ENCODE measurements at regions not wholly inside any gene's neighbourhood (a gene's known extent, or its start where the extent isn't known, plus 50 kb on each side); places are given as distances from the start of the nearest gene placed in this dataset.
"Not testable (repeated sequence)": the region's sequence is repeated elsewhere in the genome, so short reads cannot be mapped to it uniquely, and the experiment has no call there.

- DNase-seq, result no peak
These were observed 213.8 kb upstream of the FGF13 start for GRCh38 chrX:138925330-138925729.

- DNase-seq, result no peak
These were observed 212.3 kb upstream of the FGF13 start for GRCh38 chrX:138923805-138924204.

GRCh38 chrX:138921031-138921430, 209.5 kb upstream of the FGF13 start:
- no peak for DNase-seq

- DNase-seq, result no peak
These were observed 206.3 kb upstream of the FGF13 start for GRCh38 chrX:138917781-138918180.

GRCh38 chrX:138914767-138915166, 203.2 kb upstream of the FGF13 start:
- no peak for DNase-seq

- DNase-seq, result no peak
These were observed 197.1 kb upstream of the FGF13 start for GRCh38 chrX:138908577-138908976.

- no peak for DNase-seq
These were observed 186.3 kb upstream of the FGF13 start for GRCh38 chrX:138897621-138898492.

- DNase-seq, result no peak
These were observed 179.0 kb upstream of the FGF13 start for GRCh38 chrX:138890491-138890890.

- no peak for DNase-seq
These were observed 177.6 kb upstream of the FGF13 start for GRCh38 chrX:138889149-138889548.

- no peak for DNase-seq
These were observed 175.3 kb upstream of the FGF13 start for GRCh38 chrX:138886769-138887168.

GRCh38 chrX:138885886-138886285, 174.4 kb upstream of the FGF13 start:
- no peak for DNase-seq

- DNase-seq, result not testable (repeated sequence)
These were observed 168.8 kb upstream of the FGF13 start for GRCh38 chrX:138880293-138880692.

GRCh38 chrX:138877746-138878145, 166.2 kb upstream of the FGF13 start:
- no peak for DNase-seq

GRCh38 chrX:138875472-138875871, 164.0 kb upstream of the FGF13 start:
- no peak for DNase-seq

- DNase-seq, result no peak
These were observed 162.9 kb upstream of the FGF13 start for GRCh38 chrX:138874271-138874935.

GRCh38 chrX:138873640-138874039, 162.1 kb upstream of the FGF13 start:
- DNase-seq, result not testable (repeated sequence)

- DNase-seq, result no peak
These were observed 161.0 kb upstream of the FGF13 start for GRCh38 chrX:138872537-138872936.

GRCh38 chrX:138871739-138872138, 160.2 kb upstream of the FGF13 start:
- DNase-seq, result no peak

- DNase-seq, result no peak
These were observed 155.1 kb upstream of the FGF13 start for GRCh38 chrX:138866643-138867042.

GRCh38 chrX:138865093-138865649, 153.7 kb upstream of the FGF13 start:
- no peak for DNase-seq

- DNase-seq, result no peak
These were observed 147.9 kb upstream of the FGF13 start for GRCh38 chrX:138859421-138859820.

GRCh38 chrX:138858951-138859350, 147.4 kb upstream of the FGF13 start:
- DNase-seq, result no peak

- no peak for DNase-seq
These were observed 146.9 kb upstream of the FGF13 start for GRCh38 chrX:138858438-138858837.
